Endothelial cell of umbilical vein (primary cell): ENCODE measurements at regions not wholly inside any gene's neighbourhood (a gene's known extent, or its start where the extent isn't known, plus 50 kb on each side); places are given as distances from the start of the nearest gene placed in this dataset.

Experiments
- BruUV-seq: library from RNA; stranded (reverse); fragments of 400-500 nt; replicated peaks from 2 replicates; lab custom pipeline; 2021; lab: Mats Ljungman, UMichigan
- CTCF ChIA-PET: fragments of 300-600, 350-600 bp; sonication (Branson Sonifier 250); formaldehyde crosslinking; loops from one replicate; lab custom pipeline; 2021; ENCODE audit warnings: antibody characterized with exemption, inconsistent platforms; lab: Charles Lee
- POLR2A ChIA-PET: fragments of 300-600, 350-600 bp; sonication (Branson Sonifier 250); formaldehyde crosslinking; loops from one replicate; lab custom pipeline; 2021; ENCODE audit warnings: antibody characterized with exemption, inconsistent platforms; lab: Charles Lee
- DNase-seq: peaks from one replicate; pipeline ENCODE4 v3.0.0-alpha.2; 2011; ENCODE audit warnings: low read depth, low spot score
- FAIRE-seq: peaks from 2 replicates; lab custom pipeline; 2011; peaks lifted over from hg19 to GRCh38; lab: Jason Lieb, UNC
- H2AFZ ChIP-seq: 2 replicates; pipeline ENCODE4 v1.6.0; 2012; ENCODE audit warnings: low read depth, low read length, control low read depth, inconsistent platforms
- H3K27ac ChIP-seq: 2 replicates; pipeline ENCODE4 v1.5.1; 2011; ENCODE audit warnings: low read depth, mild to moderate bottlenecking, control low read depth, low read length, moderate library complexity; ENCODE audit not compliant: insufficient read depth
- H3K27me3 ChIP-seq, 2 experiments: 2 replicates each; pipeline versions ENCODE4 v1.6.0 to v1.6.1; 2011; ENCODE audit warnings: low read length in 2 of 2, mixed read lengths in 1 of 2; ENCODE audit not compliant: control insufficient read depth in 2 of 2, insufficient read depth in 2 of 2
- H3K36me3 ChIP-seq, 2 experiments: 2 replicates in 1 of 2; 3 replicates in 1 of 2; pipeline ENCODE4 v1.5.1; 2011; ENCODE audit warnings: low read length in 2 of 2, mild to moderate bottlenecking in 1 of 2, moderate library complexity in 1 of 2; ENCODE audit not compliant: control insufficient read depth in 2 of 2, insufficient read depth in 2 of 2; ENCODE audit errors: extremely low read depth in 1 of 2
- H3K4me1 ChIP-seq: 3 replicates; pipeline ENCODE4 v1.5.1; 2011; ENCODE audit warnings: mild to moderate bottlenecking, low read length; ENCODE audit not compliant: control insufficient read depth, insufficient read depth; ENCODE audit errors: extremely low read depth
- H3K4me2 ChIP-seq: 2 replicates; pipeline ENCODE4 v1.6.1; 2011; ENCODE audit warnings: low read length, control low read depth, mixed read lengths; ENCODE audit not compliant: insufficient read depth
- H3K4me3 ChIP-seq, 3 experiments: fragments of 200-600 bp in 1 of 3; sonication (generic), shearing (Covaris generic) in 1 of 3; replicated peaks in 1 of 3; 2 replicates each; pipeline ENCODE4 v1.5.1; 2011 to 2016; ENCODE audit warnings: control low read depth in 3 of 3, low read length in 3 of 3, mild to moderate bottlenecking in 2 of 3, inconsistent platforms in 1 of 3, low read depth in 1 of 3, moderate library complexity in 1 of 3; ENCODE audit not compliant: insufficient read depth in 1 of 3
- H3K79me2 ChIP-seq: 2 replicates; pipeline ENCODE4 v1.6.0; 2012; ENCODE audit warnings: low read length, inconsistent platforms; ENCODE audit not compliant: control insufficient read depth, insufficient read depth
- H3K9ac ChIP-seq: replicated peaks from 2 replicates; pipeline ENCODE3; 2011; ENCODE audit warnings: low read length, control low read depth; ENCODE audit not compliant: insufficient read depth; ENCODE audit errors: extremely low read depth
- H3K9me1 ChIP-seq: replicated peaks from 3 replicates; pipeline ENCODE4 v1.6.0; 2011; ENCODE audit warnings: mild to moderate bottlenecking, low read length; ENCODE audit not compliant: control insufficient read depth, insufficient read depth; ENCODE audit errors: extremely low read depth
- H3K9me3 ChIP-seq: replicated peaks from 2 replicates; pipeline ENCODE4 v1.5.1; 2012; ENCODE audit warnings: low read length, inconsistent platforms; ENCODE audit not compliant: control insufficient read depth, insufficient read depth
- H4K20me1 ChIP-seq: replicated peaks from 2 replicates; pipeline ENCODE3; 2011; ENCODE audit warnings: mild to moderate bottlenecking, low read length; ENCODE audit not compliant: control insufficient read depth, insufficient read depth; ENCODE audit errors: extremely low read depth
- EZH2 ChIP-seq: IDR thresholded peaks from 2 replicates; pipeline ENCODE4 v1.6.1; 2012; ENCODE audit warnings: borderline replicate concordance, low read depth, mild to moderate bottlenecking, moderate library complexity, low read length, inconsistent platforms; ENCODE audit not compliant: severe bottlenecking
- FOS ChIP-seq: IDR thresholded peaks from 2 replicates; pipeline ENCODE4 v1.6.1; 2011; ENCODE audit warnings: mild to moderate bottlenecking, low read length, moderate library complexity, borderline replicate concordance; ENCODE audit not compliant: insufficient read depth
- GATA2 ChIP-seq: IDR thresholded peaks from 2 replicates; pipeline ENCODE4 v1.7.0; 2011; ENCODE audit warnings: low read depth, mild to moderate bottlenecking, moderate library complexity, mixed read lengths, low read length; ENCODE audit not compliant: insufficient read length, insufficient read depth
- JUN ChIP-seq: IDR thresholded peaks from 2 replicates; pipeline ENCODE4 v1.6.1; 2011; ENCODE audit warnings: borderline replicate concordance, low read depth; ENCODE audit not compliant: insufficient read length, insufficient read depth
- MYC ChIP-seq: IDR thresholded peaks from one replicate; pipeline ENCODE4 v1.6.1; 2011; ENCODE audit warnings: mild to moderate bottlenecking, low read depth, low read length
- POLR2A ChIP-seq: IDR thresholded peaks from 2 replicates; pipeline ENCODE4 v1.6.1; 2012; ENCODE audit warnings: low read depth, mild to moderate bottlenecking, control low read depth, low read length
- POLR2AphosphoS5 ChIP-seq: IDR thresholded peaks from 2 replicates; pipeline ENCODE4 v1.6.1; 2012; ENCODE audit warnings: low read depth, mild to moderate bottlenecking, control low read depth, low read length, moderate library complexity; ENCODE audit not compliant: insufficient read depth
- dilution Hi-C: fragments of 300-500 bp; cut with MboI; formaldehyde crosslinking; loops from one replicate; pipeline ENCODE4 v1.15.0; 2019; ENCODE audit warnings: low sequenced_read_pairs; ENCODE audit not compliant: extremely low pct_ligation_motif_present
- intact Hi-C: fragments of 100-400 bp; cut with micrococcal nuclease; formaldehyde crosslinking; loops from one replicate; pipeline ENCODE4 v1.10.0; 2022
- TF ChIP-seq, protein P1 (sequence below), 2 donors: IDR thresholded peaks; 1 replicate in 1 of 2; 2 replicates in 1 of 2; pipeline ENCODE4 v1.5.1; 2011; ENCODE audit warnings: low read length in 2 of 2, mild to moderate bottlenecking in 2 of 2, moderate library complexity in 2 of 2, control low read depth in 1 of 2, inconsistent platforms in 1 of 2, low read depth in 1 of 2; ENCODE audit not compliant: insufficient read depth in 1 of 2; ENCODE audit errors: extremely low read depth in 1 of 2
- TF ChIP-seq, protein P2 (sequence below): IDR thresholded peaks from 2 replicates; pipeline ENCODE4 v1.6.1; 2011; ENCODE audit not compliant: insufficient read depth, insufficient read length

DNA sequence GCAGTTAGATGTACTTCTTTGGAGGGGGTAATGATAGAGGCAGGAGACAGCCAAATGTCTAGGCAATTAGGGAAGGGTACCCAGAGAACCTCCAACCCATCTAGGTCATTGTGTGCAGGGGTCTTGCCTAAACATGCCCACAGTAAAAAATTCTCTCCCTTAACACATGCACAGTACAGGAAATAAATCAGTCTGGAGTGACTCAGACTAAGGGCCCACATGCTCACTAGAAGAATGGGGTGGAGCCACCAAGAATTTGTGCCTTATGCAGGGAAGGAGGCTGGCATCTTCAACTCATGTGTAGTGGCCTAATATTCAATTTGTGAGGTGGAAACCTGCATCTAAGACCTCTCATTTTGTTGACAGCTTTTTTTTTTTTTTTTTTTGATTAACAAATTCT, 945.3 kb upstream of the GRIA3 start:
- BruUV-seq = no TSS peak
- H3K9me3 ChIP-seq = no peaks in the 10 kb centered on the region
- CTCF ChIA-PET = no interaction called here
- H4K20me1 ChIP-seq = no peaks in the 10 kb centered on the region
- intact Hi-C loops = no loop called here
- H3K4me1 ChIP-seq = no peaks in the 10 kb centered on the region
- H3K27ac ChIP-seq = no peak overlapping the region
- no peaks in the 10 kb centered on the region for H3K36me3 ChIP-seq
- POLR2A ChIA-PET = no interaction called here
- no peak for DNase-seq
- H3K4me3 ChIP-seq = no peak overlapping the region
- H3K27me3 ChIP-seq = no peaks in the 10 kb centered on the region
- no peak for FAIRE-seq
- dilution Hi-C loops = no loop called here
- no peak overlapping the region for H3K4me2 ChIP-seq
- H3K9me1 ChIP-seq = no peaks in the 10 kb centered on the region
- H3K79me2 ChIP-seq = no peaks in the 10 kb centered on the region
- TF ChIP-seq JUN (no peak), MYC (no peak), EZH2 (no peak)
- no peak overlapping the region for H2AFZ ChIP-seq
- H3K9ac ChIP-seq = no peak overlapping the region

DNA sequence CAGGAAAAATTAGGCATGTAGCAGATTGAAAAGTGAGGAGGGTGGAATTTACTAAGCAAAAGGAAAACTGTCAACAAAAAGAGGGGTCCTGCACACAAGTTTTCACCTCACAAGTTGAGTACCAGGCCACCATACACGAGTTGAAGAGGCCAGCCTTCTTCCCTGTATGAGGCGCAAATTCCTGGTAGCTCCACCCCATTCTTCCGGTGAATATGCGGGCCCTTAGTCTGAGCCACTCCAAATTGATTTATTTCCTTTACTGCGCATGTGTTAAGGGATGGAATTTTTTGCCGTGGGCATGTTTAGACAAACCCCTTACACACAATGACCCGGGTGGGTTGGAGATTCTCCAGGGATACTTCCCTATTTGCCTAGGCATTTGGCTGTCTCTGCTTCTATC, 942.1 kb upstream of the GRIA3 start:
- dilution Hi-C loops = no loop called here
- Histone ChIP-seq H3K9me1 (no peaks in the 10 kb centered on the region), H3K9ac (no peak overlapping the region), H3K36me3 (no peaks in the 10 kb centered on the region), H3K4me3 (no peak overlapping the region), H3K27ac (no peak overlapping the region), H3K79me2 (no peaks in the 10 kb centered on the region), H3K4me2 (no peak overlapping the region), H3K27me3 (no peaks in the 10 kb centered on the region), H4K20me1 (no peaks in the 10 kb centered on the region), H3K9me3 (no peaks in the 10 kb centered on the region), H2AFZ (no peak overlapping the region), H3K4me1 (no peaks in the 10 kb centered on the region)
- ChIA-PET CTCF (no interaction called here), POLR2A (no interaction called here)
- BruUV-seq = no TSS peak
- TF ChIP-seq, protein P1, sequence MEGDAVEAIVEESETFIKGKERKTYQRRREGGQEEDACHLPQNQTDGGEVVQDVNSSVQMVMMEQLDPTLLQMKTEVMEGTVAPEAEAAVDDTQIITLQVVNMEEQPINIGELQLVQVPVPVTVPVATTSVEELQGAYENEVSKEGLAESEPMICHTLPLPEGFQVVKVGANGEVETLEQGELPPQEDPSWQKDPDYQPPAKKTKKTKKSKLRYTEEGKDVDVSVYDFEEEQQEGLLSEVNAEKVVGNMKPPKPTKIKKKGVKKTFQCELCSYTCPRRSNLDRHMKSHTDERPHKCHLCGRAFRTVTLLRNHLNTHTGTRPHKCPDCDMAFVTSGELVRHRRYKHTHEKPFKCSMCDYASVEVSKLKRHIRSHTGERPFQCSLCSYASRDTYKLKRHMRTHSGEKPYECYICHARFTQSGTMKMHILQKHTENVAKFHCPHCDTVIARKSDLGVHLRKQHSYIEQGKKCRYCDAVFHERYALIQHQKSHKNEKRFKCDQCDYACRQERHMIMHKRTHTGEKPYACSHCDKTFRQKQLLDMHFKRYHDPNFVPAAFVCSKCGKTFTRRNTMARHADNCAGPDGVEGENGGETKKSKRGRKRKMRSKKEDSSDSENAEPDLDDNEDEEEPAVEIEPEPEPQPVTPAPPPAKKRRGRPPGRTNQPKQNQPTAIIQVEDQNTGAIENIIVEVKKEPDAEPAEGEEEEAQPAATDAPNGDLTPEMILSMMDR (IDR thresholded peaks at IDR 0.05; ENCODE audit: extremely low read depth in 1 of 2, insufficient read depth in 1 of 2, low read depth in 1 of 2, low read length in 2 of 2) = no peak
- TF ChIP-seq FOS (no peak), POLR2AphosphoS5 (no peak), GATA2 (no peak), MYC (no peak), POLR2A (no peak), EZH2 (no peak), JUN (no peak)
- TF ChIP-seq, protein P2, sequence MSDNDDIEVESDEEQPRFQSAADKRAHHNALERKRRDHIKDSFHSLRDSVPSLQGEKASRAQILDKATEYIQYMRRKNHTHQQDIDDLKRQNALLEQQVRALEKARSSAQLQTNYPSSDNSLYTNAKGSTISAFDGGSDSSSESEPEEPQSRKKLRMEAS = no peak
- DNase-seq (no peak), FAIRE-seq (no peak)
- intact Hi-C loops = no loop called here
